HL-60 (cell line): ENCODE measurements at regions not wholly inside any gene's neighbourhood (a gene's known extent, or its start where the extent isn't known, plus 50 kb on each side); places are given as distances from the start of the nearest gene placed in this dataset.
"Not testable (repeated sequence)": the region's sequence is repeated elsewhere in the genome, so short reads cannot be mapped to it uniquely, and the experiment has no call there.

Source experiments
- DNase-seq, 2 experiments: peaks; one replicate each; pipeline ENCODE4 v3.0.0-alpha.2; 2010 to 2020; ENCODE audit warnings: low read depth in 1 of 2, low spot score in 1 of 2
- H3K27ac ChIP-seq: fragments of 250-450 bp; sonication (Bioruptor Pico); replicated peaks from 2 replicates; pipeline ENCODE4 v1.5.1; 2020; ENCODE audit warnings: mild to moderate bottlenecking, moderate library complexity
- H3K27me3 ChIP-seq: fragments of 250-450 bp; sonication (Bioruptor Pico); 2 replicates; pipeline ENCODE4 v1.5.1; 2021; ENCODE audit warnings: mild to moderate bottlenecking, moderate library complexity; ENCODE audit not compliant: insufficient read depth, poor library complexity, severe bottlenecking
- H3K4me3 ChIP-seq: replicated peaks from 2 replicates; pipeline ENCODE4 v1.5.1; 2011; ENCODE audit warnings: mild to moderate bottlenecking, control low read depth, low read length; ENCODE audit not compliant: insufficient read depth
- GABPA ChIP-seq: IDR thresholded peaks from 2 replicates; pipeline ENCODE4 v1.6.1; 2012; ENCODE audit warnings: low read depth
- POLR2AphosphoS5 ChIP-seq: IDR thresholded peaks from 2 replicates; pipeline ENCODE4 v1.6.1; 2012; ENCODE audit warnings: low read depth
- SPI1 ChIP-seq: IDR thresholded peaks from 2 replicates; pipeline ENCODE4 v1.6.1; 2012; ENCODE audit warnings: low read depth, mild to moderate bottlenecking, borderline replicate concordance
- TF ChIP-seq, protein P1 (sequence below): IDR thresholded peaks from one replicate; pipeline ENCODE4 v1.5.1; 2011; ENCODE audit warnings: low read length, control low read depth, inconsistent platforms; ENCODE audit not compliant: insufficient read depth
- TF ChIP-seq, protein P2 (sequence below): IDR thresholded peaks from 2 replicates; pipeline ENCODE4 v1.6.1; 2012; ENCODE audit warnings: low read depth; ENCODE audit not compliant: insufficient replicate concordance

DNA sequence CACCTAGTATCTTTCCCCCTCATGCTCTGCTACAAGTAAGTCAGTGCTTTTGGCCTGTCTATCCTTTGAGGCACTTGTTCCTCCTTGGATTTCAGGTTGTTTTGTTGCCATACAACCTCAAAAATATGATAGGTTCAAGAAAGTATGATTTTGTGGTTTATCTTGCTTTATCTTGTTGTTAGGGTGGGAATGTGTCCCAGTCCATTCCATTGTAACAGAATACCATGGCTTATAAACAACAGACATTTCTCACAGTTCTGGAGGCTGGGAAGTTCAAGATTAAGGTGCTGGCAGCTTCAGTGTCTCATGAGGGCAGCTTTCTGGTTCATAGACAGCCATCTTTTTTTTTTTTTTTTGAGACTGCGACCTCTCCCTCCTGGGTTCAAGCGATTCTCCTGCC lies 72.1 kb downstream of the TMEM270 start:
- no peak for DNase-seq
- H3K4me3 ChIP-seq: no peak overlapping the region
- TF ChIP-seq SPI1: no peak
- no peak for TF ChIP-seq GABPA
- TF ChIP-seq, protein P1, sequence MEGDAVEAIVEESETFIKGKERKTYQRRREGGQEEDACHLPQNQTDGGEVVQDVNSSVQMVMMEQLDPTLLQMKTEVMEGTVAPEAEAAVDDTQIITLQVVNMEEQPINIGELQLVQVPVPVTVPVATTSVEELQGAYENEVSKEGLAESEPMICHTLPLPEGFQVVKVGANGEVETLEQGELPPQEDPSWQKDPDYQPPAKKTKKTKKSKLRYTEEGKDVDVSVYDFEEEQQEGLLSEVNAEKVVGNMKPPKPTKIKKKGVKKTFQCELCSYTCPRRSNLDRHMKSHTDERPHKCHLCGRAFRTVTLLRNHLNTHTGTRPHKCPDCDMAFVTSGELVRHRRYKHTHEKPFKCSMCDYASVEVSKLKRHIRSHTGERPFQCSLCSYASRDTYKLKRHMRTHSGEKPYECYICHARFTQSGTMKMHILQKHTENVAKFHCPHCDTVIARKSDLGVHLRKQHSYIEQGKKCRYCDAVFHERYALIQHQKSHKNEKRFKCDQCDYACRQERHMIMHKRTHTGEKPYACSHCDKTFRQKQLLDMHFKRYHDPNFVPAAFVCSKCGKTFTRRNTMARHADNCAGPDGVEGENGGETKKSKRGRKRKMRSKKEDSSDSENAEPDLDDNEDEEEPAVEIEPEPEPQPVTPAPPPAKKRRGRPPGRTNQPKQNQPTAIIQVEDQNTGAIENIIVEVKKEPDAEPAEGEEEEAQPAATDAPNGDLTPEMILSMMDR: no peak
- TF ChIP-seq, protein P2, sequence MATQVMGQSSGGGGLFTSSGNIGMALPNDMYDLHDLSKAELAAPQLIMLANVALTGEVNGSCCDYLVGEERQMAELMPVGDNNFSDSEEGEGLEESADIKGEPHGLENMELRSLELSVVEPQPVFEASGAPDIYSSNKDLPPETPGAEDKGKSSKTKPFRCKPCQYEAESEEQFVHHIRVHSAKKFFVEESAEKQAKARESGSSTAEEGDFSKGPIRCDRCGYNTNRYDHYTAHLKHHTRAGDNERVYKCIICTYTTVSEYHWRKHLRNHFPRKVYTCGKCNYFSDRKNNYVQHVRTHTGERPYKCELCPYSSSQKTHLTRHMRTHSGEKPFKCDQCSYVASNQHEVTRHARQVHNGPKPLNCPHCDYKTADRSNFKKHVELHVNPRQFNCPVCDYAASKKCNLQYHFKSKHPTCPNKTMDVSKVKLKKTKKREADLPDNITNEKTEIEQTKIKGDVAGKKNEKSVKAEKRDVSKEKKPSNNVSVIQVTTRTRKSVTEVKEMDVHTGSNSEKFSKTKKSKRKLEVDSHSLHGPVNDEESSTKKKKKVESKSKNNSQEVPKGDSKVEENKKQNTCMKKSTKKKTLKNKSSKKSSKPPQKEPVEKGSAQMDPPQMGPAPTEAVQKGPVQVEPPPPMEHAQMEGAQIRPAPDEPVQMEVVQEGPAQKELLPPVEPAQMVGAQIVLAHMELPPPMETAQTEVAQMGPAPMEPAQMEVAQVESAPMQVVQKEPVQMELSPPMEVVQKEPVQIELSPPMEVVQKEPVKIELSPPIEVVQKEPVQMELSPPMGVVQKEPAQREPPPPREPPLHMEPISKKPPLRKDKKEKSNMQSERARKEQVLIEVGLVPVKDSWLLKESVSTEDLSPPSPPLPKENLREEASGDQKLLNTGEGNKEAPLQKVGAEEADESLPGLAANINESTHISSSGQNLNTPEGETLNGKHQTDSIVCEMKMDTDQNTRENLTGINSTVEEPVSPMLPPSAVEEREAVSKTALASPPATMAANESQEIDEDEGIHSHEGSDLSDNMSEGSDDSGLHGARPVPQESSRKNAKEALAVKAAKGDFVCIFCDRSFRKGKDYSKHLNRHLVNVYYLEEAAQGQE: no peak
- TF ChIP-seq POLR2AphosphoS5: no peak
- no peak overlapping the region for H3K27ac ChIP-seq
- H3K27me3 ChIP-seq: no peaks in the 10 kb centered on the region

DNA sequence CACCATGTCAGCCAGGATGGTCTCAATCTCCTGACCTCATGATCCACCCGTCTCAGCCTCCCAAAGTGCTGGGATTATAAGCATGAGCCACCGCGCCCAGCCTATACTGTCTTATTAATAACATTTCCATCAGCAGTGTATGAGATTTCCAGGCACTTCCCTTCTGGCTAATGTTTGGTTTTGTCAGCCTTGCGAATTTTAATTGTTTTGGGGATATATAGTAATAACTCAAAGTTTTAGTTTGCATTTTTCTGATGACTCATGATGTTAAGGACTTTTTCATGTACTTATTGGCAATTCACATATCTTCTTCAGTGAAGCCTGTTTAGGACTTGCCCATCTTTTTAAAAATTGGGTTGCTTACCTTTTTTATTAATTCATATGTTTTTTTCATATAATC lies 76.0 kb downstream of the TMEM270 start:
- Histone ChIP-seq H3K27ac (no peak overlapping the region), H3K4me3 (no peak overlapping the region), H3K27me3 (no peaks in the 10 kb centered on the region)
- TF ChIP-seq POLR2AphosphoS5: no peak
- TF ChIP-seq, protein P2: no peak
- TF ChIP-seq, protein P1: no peak
- no peak for DNase-seq

DNA sequence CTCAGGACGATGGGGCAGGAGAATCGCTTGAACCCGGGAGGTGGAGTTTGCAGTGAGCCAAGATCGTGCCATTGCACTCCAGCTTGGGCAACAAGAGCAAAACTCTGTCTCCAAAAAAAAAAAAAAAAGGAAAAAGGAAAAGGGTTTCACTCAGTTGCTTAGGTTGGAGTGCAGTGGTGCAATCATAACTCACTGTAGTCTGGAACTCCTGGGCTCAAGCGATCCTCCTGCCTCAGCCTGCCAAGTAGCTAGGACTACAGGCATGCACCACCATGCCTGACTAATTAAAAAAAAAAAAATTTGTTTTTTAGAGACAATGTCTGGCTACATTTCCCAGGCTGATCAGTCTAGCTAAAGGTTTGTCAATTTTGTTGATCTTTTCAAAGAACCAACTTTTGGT lies 76.7 kb downstream of the TMEM270 start:
- H3K27ac ChIP-seq, DNase-seq, H3K27me3 ChIP-seq, H3K4me3 ChIP-seq: not testable (repeated sequence)

DNA sequence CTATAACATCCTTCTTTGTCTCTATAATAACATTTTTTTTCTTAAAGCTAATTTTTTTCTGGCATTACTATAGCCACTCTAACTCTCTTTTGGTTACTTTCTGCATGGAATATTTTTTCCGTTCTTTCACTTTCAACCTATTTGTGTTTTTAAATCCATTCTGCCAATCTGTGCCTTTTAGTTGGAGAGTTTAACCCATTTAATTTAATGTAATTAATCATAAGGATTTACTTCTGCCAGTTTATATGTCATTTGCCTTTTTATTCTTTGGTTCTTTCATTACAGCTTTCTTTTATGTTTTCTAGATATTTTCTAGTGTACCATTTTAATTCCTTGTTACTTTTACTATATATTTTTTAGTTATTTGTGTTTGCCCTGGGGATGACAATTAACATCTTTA lies 78.6 kb downstream of the TMEM270 start:
- TF ChIP-seq, protein P2: no peak
- TF ChIP-seq POLR2AphosphoS5: no peak
- TF ChIP-seq, protein P1: no peak
- no peak for TF ChIP-seq GABPA
- no peak for TF ChIP-seq SPI1

More for the DNA sequence above, 78.6 kb downstream of the TMEM270 start:
- H3K27me3 ChIP-seq: no peaks in the 10 kb centered on the region
- H3K4me3 ChIP-seq: no peak overlapping the region
- H3K27ac ChIP-seq: no peak overlapping the region
- DNase-seq: no peak
